PC-9 (cell line): ENCODE measurements at regions not wholly inside any gene's neighbourhood (a gene's known extent, or its start where the extent isn't known, plus 50 kb on each side); places are given as distances from the start of the nearest gene placed in this dataset.

ENCODE experiments used
- BruUV-seq: library from RNA; stranded (reverse); fragments of 400-500 nt; replicated peaks from 2 replicates; lab custom pipeline; 2021; lab: Mats Ljungman, UMichigan
- CTCF ChIA-PET: fragments of 300-600 bp; sonication (Branson Sonifier 250); formaldehyde crosslinking; loops from one replicate; lab custom pipeline; 2022; ENCODE audit warnings: antibody characterized with exemption; lab: Charles Lee
- POLR2A ChIA-PET: fragments of 300-600 bp; sonication (Branson Sonifier 250); formaldehyde crosslinking; loops from one replicate; lab custom pipeline; 2022; ENCODE audit warnings: antibody characterized with exemption; ENCODE audit not compliant: unreplicated experiment; lab: Charles Lee
- DNase-seq, 2 experiments: peaks; one replicate each; pipeline versions ENCODE4 v3.0.0 to v3.0.0-alpha.2; 2015 to 2022; ENCODE audit warnings: mixed read lengths in 1 of 2
- H2AFZ ChIP-seq: fragments of 200-600 bp; sonication (generic); 2 replicates; pipeline ENCODE4 v1.8.1; 2017; ENCODE audit warnings: antibody characterized with exemption
- H3F3A ChIP-seq: fragments of 200-600 bp; sonication (generic); 2 replicates; pipeline ENCODE4 v1.8.1; 2017; ENCODE audit warnings: antibody characterized with exemption, mild to moderate bottlenecking, low read depth; ENCODE audit not compliant: insufficient read depth
- H3K27ac ChIP-seq: fragments of 200-600 bp; sonication (generic); 2 replicates; pipeline ENCODE4 v1.6.1; 2016; ENCODE audit warnings: mixed run types
- H3K27me3 ChIP-seq: fragments of 200-600 bp; sonication (generic); 2 replicates; pipeline ENCODE4 v1.6.1; 2016; ENCODE audit warnings: low read depth, mixed run types; ENCODE audit not compliant: insufficient read depth
- H3K36me3 ChIP-seq: fragments of 200-600 bp; sonication (generic); 2 replicates; pipeline ENCODE4 v1.6.1; 2016; ENCODE audit warnings: low read depth, mixed run types
- H3K4me1 ChIP-seq: fragments of 200-600 bp; sonication (generic); replicated peaks from 2 replicates; pipeline ENCODE4 v1.6.1; 2016; ENCODE audit warnings: mixed run types; ENCODE audit not compliant: insufficient read depth
- H3K4me2 ChIP-seq: fragments of 200-600 bp; sonication (generic); 2 replicates; pipeline ENCODE4 v1.6.1; 2017; ENCODE audit warnings: mixed run types
- H3K4me3 ChIP-seq: fragments of 200-600 bp; sonication (generic); 2 replicates; pipeline ENCODE4 v1.6.1; 2016; ENCODE audit warnings: mixed run types
- H3K79me2 ChIP-seq: fragments of 200-600 bp; sonication (generic); 2 replicates; pipeline ENCODE4 v1.6.1; 2017; ENCODE audit warnings: low read depth, mixed run types
- H3K9me2 ChIP-seq: fragments of 200-600 bp; sonication (generic); 2 replicates; pipeline ENCODE4 v1.8.1; 2017; ENCODE audit warnings: mild to moderate bottlenecking; ENCODE audit not compliant: insufficient read depth
- H3K9me3 ChIP-seq: fragments of 200-600 bp; sonication (generic); 2 replicates; pipeline ENCODE4 v1.8.1; 2016; ENCODE audit warnings: low read depth; ENCODE audit not compliant: insufficient read depth
- H4K20me1 ChIP-seq: fragments of 200-600 bp; sonication (generic); 2 replicates; pipeline ENCODE4 v1.8.1; 2017; ENCODE audit not compliant: insufficient read depth
- EZH2 ChIP-seq: fragments of 200-600 bp; sonication (generic); IDR thresholded peaks from 2 replicates; pipeline ENCODE4 v1.8.0; 2017; ENCODE audit warnings: antibody characterized with exemption, low read depth
- intact Hi-C: fragments of 100-400 bp; cut with micrococcal nuclease; formaldehyde crosslinking; loops from one replicate; pipeline ENCODE4 v1.10.0; 2022; ENCODE audit not compliant: unreplicated experiment
- TF ChIP-seq, protein P1 (sequence below): fragments of 200-600 bp; sonication (generic); conservative IDR thresholded peaks from 2 replicates; pipeline ENCODE4 v1.6.1; 2017; ENCODE audit warnings: mixed run types, antibody characterized with exemption, mild to moderate bottlenecking, moderate library complexity

GRCh38 chr10:88062798-88063472, 199.5 kb downstream of the PTEN start:
- Histone ChIP-seq H3K79me2 (no peaks in the 10 kb centered on the region), H3K4me1 (peaks cover 13% of the 10 kb centered on the region; the same call in 1 of the 2 replicates), H3K9me3 (no peaks in the 10 kb centered on the region), H3K4me3 (no peak overlapping the region), H3K36me3 (no peaks in the 10 kb centered on the region), H3F3A (no peaks in the 10 kb centered on the region), H3K27me3 (no peaks in the 10 kb centered on the region), H3K4me2 (peak overlapping the region; percentile 27; the same call in 1 of the 2 replicates), H2AFZ (peak overlapping the region; percentile 75), H3K27ac (peak overlapping the region; percentile 39; the same call in 1 of the 2 replicates), H3K9me2 (no peaks in the 10 kb centered on the region), H4K20me1 (no peaks in the 10 kb centered on the region)
- BruUV-seq, result no TSS peak
- POLR2A ChIA-PET, result no interaction called here
- intact Hi-C loops, result no loop called here
- CTCF ChIA-PET, result no interaction called here
- TF ChIP-seq EZH2, result no peak
- TF ChIP-seq, protein P1, sequence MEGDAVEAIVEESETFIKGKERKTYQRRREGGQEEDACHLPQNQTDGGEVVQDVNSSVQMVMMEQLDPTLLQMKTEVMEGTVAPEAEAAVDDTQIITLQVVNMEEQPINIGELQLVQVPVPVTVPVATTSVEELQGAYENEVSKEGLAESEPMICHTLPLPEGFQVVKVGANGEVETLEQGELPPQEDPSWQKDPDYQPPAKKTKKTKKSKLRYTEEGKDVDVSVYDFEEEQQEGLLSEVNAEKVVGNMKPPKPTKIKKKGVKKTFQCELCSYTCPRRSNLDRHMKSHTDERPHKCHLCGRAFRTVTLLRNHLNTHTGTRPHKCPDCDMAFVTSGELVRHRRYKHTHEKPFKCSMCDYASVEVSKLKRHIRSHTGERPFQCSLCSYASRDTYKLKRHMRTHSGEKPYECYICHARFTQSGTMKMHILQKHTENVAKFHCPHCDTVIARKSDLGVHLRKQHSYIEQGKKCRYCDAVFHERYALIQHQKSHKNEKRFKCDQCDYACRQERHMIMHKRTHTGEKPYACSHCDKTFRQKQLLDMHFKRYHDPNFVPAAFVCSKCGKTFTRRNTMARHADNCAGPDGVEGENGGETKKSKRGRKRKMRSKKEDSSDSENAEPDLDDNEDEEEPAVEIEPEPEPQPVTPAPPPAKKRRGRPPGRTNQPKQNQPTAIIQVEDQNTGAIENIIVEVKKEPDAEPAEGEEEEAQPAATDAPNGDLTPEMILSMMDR, result no peak
- DNase-seq, result peak in 1 of 2 experiments; percentile 37

DNA sequence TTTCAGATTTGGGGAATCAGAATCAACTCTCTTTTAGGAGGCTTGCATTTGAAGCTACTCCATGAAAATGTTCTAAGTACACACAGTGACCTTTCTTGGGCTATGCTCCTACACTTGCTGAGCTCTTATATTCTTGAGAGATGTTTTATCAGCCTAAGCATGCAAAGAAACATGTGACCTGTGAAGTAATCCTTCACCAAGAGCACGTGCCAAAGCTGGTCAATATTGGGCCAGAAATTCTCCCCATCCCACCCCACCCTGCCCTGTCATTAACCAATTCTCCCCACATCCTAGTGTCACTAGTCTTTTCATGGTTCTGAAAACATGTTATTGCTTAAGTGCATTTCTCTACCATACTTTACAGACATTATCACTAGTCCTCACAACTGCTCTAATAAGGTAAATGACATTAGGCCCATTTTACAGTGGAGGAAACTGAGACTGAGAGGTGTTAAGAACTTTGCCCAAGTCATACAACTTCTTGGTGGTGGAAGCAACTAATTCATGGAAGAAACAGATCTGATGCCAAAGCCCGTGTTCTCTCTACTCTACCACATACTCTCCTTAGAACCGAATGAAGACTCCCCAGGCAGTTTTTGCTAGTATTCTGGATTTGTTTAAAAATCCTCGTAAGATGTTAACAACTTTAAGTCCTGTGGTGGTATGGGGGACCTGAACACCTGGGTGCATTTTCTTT, 200.6 kb downstream of the PTEN start:
- POLR2A ChIA-PET, result no interaction called here
- BruUV-seq, result no TSS peak
- no peak overlapping the region for H3K4me2 ChIP-seq
- H3K9me2 ChIP-seq, result no peaks in the 10 kb centered on the region
- peaks cover 13% of the 10 kb centered on the region; the same call in 1 of the 2 replicates for H3K4me1 ChIP-seq
- H4K20me1 ChIP-seq, result no peaks in the 10 kb centered on the region
- no peaks in the 10 kb centered on the region for H3K36me3 ChIP-seq
- CTCF ChIA-PET, result no interaction called here
- TF ChIP-seq, protein P1, result no peak
- no peak for TF ChIP-seq EZH2
- intact Hi-C loops, result no loop called here
- DNase-seq, result no peak
- H2AFZ ChIP-seq, result no peak overlapping the region
- no peaks in the 10 kb centered on the region for H3K79me2 ChIP-seq
- no peaks in the 10 kb centered on the region for H3F3A ChIP-seq
- H3K4me3 ChIP-seq, result no peak overlapping the region
- H3K9me3 ChIP-seq, result no peaks in the 10 kb centered on the region
- H3K27ac ChIP-seq, result no peak overlapping the region
- no peaks in the 10 kb centered on the region for H3K27me3 ChIP-seq

DNA sequence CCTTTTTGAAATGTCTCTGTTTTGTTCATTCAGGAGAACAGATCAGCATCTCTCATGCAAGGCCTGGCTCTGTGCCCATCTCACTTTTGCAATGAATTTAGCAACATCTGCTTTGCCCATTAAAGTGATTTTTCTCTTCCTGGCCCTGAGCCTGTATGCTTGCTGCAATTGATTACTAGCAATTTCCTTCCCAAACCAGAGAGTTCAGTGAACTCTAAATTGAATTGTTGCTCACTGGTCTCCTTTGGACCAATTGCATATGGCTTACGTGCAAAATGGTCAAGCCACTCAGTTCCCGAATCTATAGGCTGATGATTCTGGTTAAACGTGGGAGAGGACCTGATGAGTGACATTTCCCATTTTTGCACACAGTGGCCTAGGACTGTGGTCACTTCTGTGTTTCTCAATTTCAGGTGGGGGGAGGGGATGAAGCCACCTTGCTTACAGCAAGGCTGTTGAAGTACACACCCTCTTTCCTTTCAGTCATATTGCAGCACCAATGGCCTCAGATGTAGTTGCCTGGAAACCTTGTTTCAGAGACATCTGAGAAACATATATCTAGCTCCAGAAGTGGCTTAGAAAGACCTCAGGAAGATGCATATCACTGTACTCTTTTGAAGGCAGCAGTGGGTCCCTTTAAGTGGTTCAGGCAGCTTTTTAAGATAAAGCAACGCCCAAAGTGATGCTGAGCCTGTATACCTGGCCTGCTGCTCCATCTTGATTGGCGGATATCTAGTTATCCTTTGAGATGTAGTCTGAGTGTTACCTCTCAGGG, 201.4 kb downstream of the PTEN start:
- no peak overlapping the region for H2AFZ ChIP-seq
- no TSS peak for BruUV-seq
- intact Hi-C loops, result no loop called here
- H3K27ac ChIP-seq, result no peak overlapping the region
- no peak overlapping the region for H3K4me2 ChIP-seq
- TF ChIP-seq EZH2, result no peak
- TF ChIP-seq, protein P1, result no peak
- H3K36me3 ChIP-seq, result no peaks in the 10 kb centered on the region
- ChIA-PET CTCF (no interaction called here), POLR2A (no interaction called here)
- no peaks in the 10 kb centered on the region for H3F3A ChIP-seq
- peaks cover 13% of the 10 kb centered on the region; the same call in 1 of the 2 replicates for H3K4me1 ChIP-seq
- DNase-seq, result no peak
- no peaks in the 10 kb centered on the region for H3K9me2 ChIP-seq
- H3K4me3 ChIP-seq, result no peak overlapping the region
- no peaks in the 10 kb centered on the region for H4K20me1 ChIP-seq
- no peaks in the 10 kb centered on the region for H3K9me3 ChIP-seq
- no peaks in the 10 kb centered on the region for H3K27me3 ChIP-seq
- H3K79me2 ChIP-seq, result no peaks in the 10 kb centered on the region
